Keratinocyte (primary cell): ENCODE measurements at regions not wholly inside any gene's neighbourhood (a gene's known extent, or its start where the extent isn't known, plus 50 kb on each side); places are given as distances from the start of the nearest gene placed in this dataset.

Experiments
- DNase-seq: peaks from one replicate; pipeline ENCODE4 v3.0.0-alpha.2; 2011; ENCODE audit warnings: low read depth, missing footprints, low spot score
- FAIRE-seq: peaks from 2 replicates; lab custom pipeline; 2011; peaks lifted over from hg19 to GRCh38; lab: Jason Lieb, UNC
- H2AFZ ChIP-seq: 2 replicates; pipeline ENCODE4 v1.6.0; 2012; ENCODE audit warnings: low read length, control low read depth, inconsistent platforms; ENCODE audit not compliant: control insufficient read depth
- H3K27ac ChIP-seq: 2 replicates; pipeline ENCODE4 v1.5.1; 2011; ENCODE audit warnings: low read length; ENCODE audit not compliant: control insufficient read depth, insufficient read depth
- H3K27me3 ChIP-seq: 3 replicates; pipeline ENCODE4 v1.6.0; 2011; ENCODE audit warnings: low read length; ENCODE audit not compliant: control insufficient read depth, insufficient read depth; ENCODE audit errors: extremely low read depth
- H3K36me3 ChIP-seq, 2 experiments: 2 replicates in 1 of 2; 3 replicates in 1 of 2; pipeline ENCODE4 v1.5.1; 2011; ENCODE audit warnings: low read length in 2 of 2, mild to moderate bottlenecking in 1 of 2; ENCODE audit not compliant: control insufficient read depth in 2 of 2, insufficient read depth in 2 of 2; ENCODE audit errors: extremely low read depth in 1 of 2
- H3K4me1 ChIP-seq: 3 replicates; pipeline ENCODE4 v1.5.1; 2011; ENCODE audit warnings: low read length; ENCODE audit not compliant: control insufficient read depth, insufficient read depth; ENCODE audit errors: extremely low read depth
- H3K4me2 ChIP-seq: 3 replicates; pipeline ENCODE4 v1.6.0; 2011; ENCODE audit warnings: low read depth, low read length; ENCODE audit not compliant: control insufficient read depth, insufficient read depth; ENCODE audit errors: extremely low read depth
- H3K4me3 ChIP-seq, 3 experiments: fragments of 200-600 bp in 1 of 3; sonication (generic) in 1 of 3; 2 replicates in 2 of 3; 3 replicates in 1 of 3; pipeline ENCODE4 v1.5.1; 2011 to 2016; ENCODE audit warnings: low read length in 3 of 3, mild to moderate bottlenecking in 3 of 3, control low read depth in 2 of 3, inconsistent platforms in 1 of 3, low read depth in 1 of 3, mixed read lengths in 1 of 3, mixed run types in 1 of 3, moderate library complexity in 1 of 3; ENCODE audit not compliant: control insufficient read depth in 2 of 3, insufficient read depth in 2 of 3; ENCODE audit errors: extremely low read depth in 1 of 3
- H3K79me2 ChIP-seq: 2 replicates; pipeline ENCODE4 v1.6.0; 2012; ENCODE audit warnings: low read length; ENCODE audit not compliant: control insufficient read depth, insufficient read depth
- H3K9ac ChIP-seq: 3 replicates; pipeline ENCODE4 v1.6.0; 2011; ENCODE audit warnings: low read length; ENCODE audit not compliant: control insufficient read depth, insufficient read depth; ENCODE audit errors: extremely low read depth
- H3K9me1 ChIP-seq: 3 replicates; pipeline ENCODE4 v1.6.0; 2011; ENCODE audit warnings: low read length; ENCODE audit not compliant: control insufficient read depth, insufficient read depth; ENCODE audit errors: extremely low read depth
- H3K9me3 ChIP-seq: 2 replicates; pipeline ENCODE4 v1.5.1; 2012; ENCODE audit warnings: low read depth, low read length; ENCODE audit not compliant: control insufficient read depth
- H4K20me1 ChIP-seq: 3 replicates; pipeline ENCODE4 v1.6.0; 2011; ENCODE audit warnings: low read length; ENCODE audit not compliant: control insufficient read depth, insufficient read depth; ENCODE audit errors: extremely low read depth
- CTCF ChIP-seq, 3 experiments: IDR thresholded peaks in 1 of 3; conservative IDR thresholded peaks in 1 of 3; optimal IDR thresholded peaks in 1 of 3; 2 replicates in 2 of 3; 3 replicates in 1 of 3; pipeline versions ENCODE3 to v1.5.1; 2011; ENCODE audit warnings: low read length in 3 of 3, mild to moderate bottlenecking in 3 of 3, moderate library complexity in 2 of 3, control low read depth in 1 of 3, inconsistent platforms in 1 of 3; ENCODE audit not compliant: insufficient read depth in 2 of 3; ENCODE audit errors: extremely low read depth in 1 of 3
- EZH2 ChIP-seq: IDR thresholded peaks from one replicate; pipeline ENCODE4 v1.6.1; 2012; ENCODE audit warnings: inconsistent platforms, mild to moderate bottlenecking, low read length, moderate library complexity
- dilution Hi-C: fragments of 300-500 bp; cut with MboI; formaldehyde crosslinking; loops from one replicate; pipeline ENCODE4 v1.7.0; 2020; ENCODE audit warnings: low sequenced_read_pairs; ENCODE audit not compliant: extremely low pct_ligation_motif_present

DNA sequence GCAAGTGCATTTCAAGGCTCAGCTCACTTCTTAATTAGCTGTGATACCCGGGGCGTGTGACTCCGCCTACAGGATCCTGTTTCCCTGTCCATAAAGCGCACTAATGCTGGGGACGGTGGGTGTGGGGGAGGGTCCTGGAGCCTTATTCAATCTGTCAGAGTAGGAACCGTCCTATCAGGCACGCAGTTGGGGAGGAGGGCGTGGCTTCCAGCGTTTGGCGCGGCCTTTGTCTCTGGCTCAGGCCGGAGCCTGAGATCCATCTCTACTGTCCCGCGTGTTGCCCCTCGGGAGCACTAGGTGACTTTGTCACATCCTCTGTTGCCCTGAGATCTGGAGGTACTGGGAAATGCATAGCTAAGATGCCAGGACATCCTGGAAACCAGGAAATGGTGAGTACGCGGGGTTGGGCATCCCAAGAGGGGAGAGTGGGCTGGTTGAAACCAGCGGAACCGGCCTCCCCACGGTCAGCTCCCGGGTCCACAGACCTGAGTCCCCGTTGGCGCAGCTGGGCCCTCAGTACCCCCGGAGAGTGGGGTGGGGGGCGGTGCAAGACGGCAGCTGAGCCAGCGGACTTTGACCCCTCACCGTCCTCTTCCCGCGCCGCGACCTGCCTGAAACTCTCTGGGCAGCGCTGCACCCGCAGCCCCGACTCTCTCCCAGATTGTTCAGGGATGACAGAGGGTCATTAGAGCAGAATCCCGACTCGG is 104.4 kb upstream of the ZNF92 start:
- Histone ChIP-seq H2AFZ (peak overlapping the region; percentile 6), H3K9me3 (no peaks in the 10 kb centered on the region), H3K4me2 (peak overlapping the region; percentile 59), H3K27ac (no peak overlapping the region), H3K4me1 (no peaks in the 10 kb centered on the region), H3K9me1 (no peaks in the 10 kb centered on the region), H3K27me3 (peaks cover 20% of the 10 kb centered on the region), H4K20me1 (no peaks in the 10 kb centered on the region), H3K9ac (no peak overlapping the region), H3K79me2 (no peaks in the 10 kb centered on the region), H3K4me3 (peak overlapping the region in 1 of 3 experiments; percentile 25), H3K36me3 (no peaks in the 10 kb centered on the region)
- FAIRE-seq (no peak), DNase-seq (no peak)
- dilution Hi-C loops = no loop called here
- TF ChIP-seq CTCF (optimal IDR thresholded peaks at IDR 0.05 in 1 of 3, IDR thresholded peaks at IDR 0.05 in 1 of 3, conservative IDR thresholded peaks at IDR 0.05 in 1 of 3; ENCODE audit: extremely low read depth in 1 of 3, insufficient read depth in 2 of 3, low read length in 3 of 3) = no peak
- no peak for TF ChIP-seq EZH2

GRCh38 chr7:65268782-65269149 is 104.9 kb upstream of the ZNF92 start:
- Histone ChIP-seq H3K9ac (no peak overlapping the region), H3K4me1 (no peaks in the 10 kb centered on the region), H3K4me2 (no peak overlapping the region), H3K27me3 (peaks cover 20% of the 10 kb centered on the region), H3K79me2 (no peaks in the 10 kb centered on the region), H3K4me3 (no peak overlapping the region), H3K27ac (no peak overlapping the region), H3K9me3 (no peaks in the 10 kb centered on the region), H3K36me3 (no peaks in the 10 kb centered on the region), H3K9me1 (no peaks in the 10 kb centered on the region), H4K20me1 (no peaks in the 10 kb centered on the region), H2AFZ (no peak overlapping the region)
- no peak for FAIRE-seq
- DNase-seq = no peak
- no peak for TF ChIP-seq CTCF (optimal IDR thresholded peaks at IDR 0.05 in 1 of 3, IDR thresholded peaks at IDR 0.05 in 1 of 3, conservative IDR thresholded peaks at IDR 0.05 in 1 of 3; ENCODE audit: extremely low read depth in 1 of 3, insufficient read depth in 2 of 3, low read length in 3 of 3)
- TF ChIP-seq EZH2 = no peak
- dilution Hi-C loops = no loop called here
